Thyroid gland (tissue), 4 donors: ENCODE measurements at regions not wholly inside any gene's neighbourhood (a gene's known extent, or its start where the extent isn't known, plus 50 kb on each side); places are given as distances from the start of the nearest gene placed in this dataset.

Experiments used
- DNase-seq, 2 donors: peaks; one replicate each; pipeline ENCODE4 v3.0.0-alpha.2; 2019
- H3K27ac ChIP-seq, 3 donors: fragments of 200-600 bp; sonication (generic); 1 replicate in 2 of 3; 2 replicates in 1 of 3; pipeline ENCODE4 v1.5.1; 2016 to 2019; ENCODE audit warnings: mild to moderate bottlenecking in 1 of 3, moderate library complexity in 1 of 3
- H3K27me3 ChIP-seq: fragments of 200-600 bp; sonication (generic); one replicate; pipeline ENCODE4 v1.5.1; 2019
- H3K36me3 ChIP-seq, 2 donors: fragments of 200-600 bp; sonication (generic); one replicate each; pipeline ENCODE4 v1.5.1; 2016 to 2019
- H3K4me1 ChIP-seq, 2 donors: fragments of 200-600 bp; sonication (generic); one replicate each; pipeline ENCODE4 v1.5.1; 2017 to 2019
- H3K4me3 ChIP-seq, 3 donors: fragments of 200-600 bp; sonication (generic); replicated peaks in 1 of 3; 1 replicate in 2 of 3; 2 replicates in 1 of 3; pipeline ENCODE4 v1.5.1; 2016; ENCODE audit warnings: mild to moderate bottlenecking in 1 of 3
- H3K9me3 ChIP-seq: fragments of 200-600 bp; sonication (generic); one replicate; pipeline ENCODE4 v1.5.1; 2017
- CTCF ChIP-seq, 6 experiments: fragments of 200-600 bp in 3 of 6; fragments of 450-650 bp in 3 of 6; sonication (generic) in 3 of 6; IDR thresholded peaks; one replicate each; pipeline ENCODE4 v1.5.1; 2016 to 2019; ENCODE audit warnings: antibody characterized with exemption in 6 of 6, mild to moderate bottlenecking in 2 of 6, inconsistent platforms in 1 of 6, moderate library complexity in 1 of 6
- POLR2A ChIP-seq, 2 donors: fragments of 450-650 bp; IDR thresholded peaks; one replicate each; pipeline ENCODE4 v1.6.1; 2017; ENCODE audit warnings: antibody characterized with exemption in 2 of 2, mild to moderate bottlenecking in 2 of 2, moderate library complexity in 1 of 2
- WGBS, 2 donors: methylation state at CpG; one replicate each; pipeline ENCODE4 v1.1.5; 2017; 5-methylcytosine and 5-hydroxymethylcytosine counted together
- intact Hi-C: fragments of 100-400 bp; cut with DNase I; formaldehyde crosslinking; loops from one replicate; pipeline ENCODE4 v1.15.1; 2023

DNA sequence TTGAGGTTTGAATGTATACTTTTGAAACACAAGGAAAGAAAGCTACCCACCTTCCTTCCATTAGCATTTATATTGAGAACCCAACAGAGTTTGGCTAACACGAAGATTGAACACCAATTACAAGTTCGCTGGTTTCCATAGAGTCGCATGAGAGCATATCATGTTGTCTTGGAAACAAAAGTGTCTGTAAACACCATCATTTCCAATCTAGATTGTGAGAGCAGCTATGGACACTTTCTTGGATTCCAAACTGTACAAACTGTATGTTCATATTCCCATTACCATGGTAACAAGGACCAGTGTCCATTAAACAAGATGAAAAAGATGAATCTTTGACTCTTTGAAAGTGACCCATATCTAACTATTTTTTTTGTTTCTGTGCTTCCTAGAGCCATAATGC is 529.9 kb upstream of the ROBO1 start:
- WGBS, 2 donors: 81 to 84% methylated on average over 3 of the region's 3 CpGs
- no peak for TF ChIP-seq POLR2A (IDR thresholded peaks at IDR 0.05)
- no peak for TF ChIP-seq CTCF (IDR thresholded peaks at IDR 0.05)

DNA sequence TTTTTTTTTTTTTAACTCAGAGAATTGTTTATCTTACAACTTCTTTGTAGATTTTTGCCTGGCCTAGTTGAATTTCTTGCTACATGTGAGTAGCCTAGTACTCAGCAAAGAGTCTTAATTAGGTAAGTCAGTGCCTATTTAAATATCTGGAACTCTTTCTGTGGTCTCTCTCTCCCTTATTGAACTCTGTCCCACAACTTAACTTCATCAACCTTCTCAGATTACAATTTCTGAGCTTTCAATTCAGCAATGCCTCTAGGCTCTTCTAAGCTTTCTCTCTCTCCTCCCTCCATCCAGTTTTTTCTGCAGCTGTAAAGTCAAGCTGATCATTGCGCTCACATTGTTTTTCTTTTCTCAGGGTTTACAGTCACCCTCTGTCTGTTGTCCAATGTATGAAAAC is 517.6 kb upstream of the ROBO1 start:
- intact Hi-C loops: no loop called here
- Histone ChIP-seq H3K4me1 (no peaks in the 10 kb centered on the region), H3K9me3 (no peaks in the 10 kb centered on the region), H3K4me3 (no peak overlapping the region), H3K27me3 (no peaks in the 10 kb centered on the region), H3K27ac (no peak overlapping the region), H3K36me3 (no peaks in the 10 kb centered on the region)
- no peak for DNase-seq
- TF ChIP-seq CTCF (IDR thresholded peaks at IDR 0.05): no peak
- TF ChIP-seq POLR2A (IDR thresholded peaks at IDR 0.05): no peak
- 32 to 41% methylated on average over 1 of the region's 1 CpG for WGBS, 2 donors

More for the DNA sequence above, 529.9 kb upstream of the ROBO1 start:
- H3K4me3 ChIP-seq: no peak overlapping the region
- no peaks in the 10 kb centered on the region for H3K4me1 ChIP-seq
- H3K36me3 ChIP-seq: no peaks in the 10 kb centered on the region
- no peak for DNase-seq
- no peaks in the 10 kb centered on the region for H3K27me3 ChIP-seq
- no peak overlapping the region for H3K27ac ChIP-seq
- intact Hi-C loops: no loop called here
- H3K9me3 ChIP-seq: no peaks in the 10 kb centered on the region

- no peaks in the 10 kb centered on the region for H3K9me3 ChIP-seq
- intact Hi-C loops: no loop called here
- H3K36me3 ChIP-seq: no peaks in the 10 kb centered on the region
- TF ChIP-seq CTCF (IDR thresholded peaks at IDR 0.05) (no peak), POLR2A (IDR thresholded peaks at IDR 0.05) (no peak)
- H3K27ac ChIP-seq: no peak overlapping the region
- WGBS, 2 donors: 39 to 63% methylated on average over 2 of the region's 2 CpGs
- no peak for DNase-seq
- no peaks in the 10 kb centered on the region for H3K27me3 ChIP-seq
- H3K4me1 ChIP-seq: no peaks in the 10 kb centered on the region
- H3K4me3 ChIP-seq: no peak overlapping the region
Observed at GRCh38 chr3:80283783-80284182, 516.0 kb upstream of the ROBO1 start.

GRCh38 chr3:80278056-80278455 is 510.3 kb upstream of the ROBO1 start:
- no peaks in the 10 kb centered on the region for H3K36me3 ChIP-seq
- DNase-seq: no peak
- intact Hi-C loops: no loop called here

DNA sequence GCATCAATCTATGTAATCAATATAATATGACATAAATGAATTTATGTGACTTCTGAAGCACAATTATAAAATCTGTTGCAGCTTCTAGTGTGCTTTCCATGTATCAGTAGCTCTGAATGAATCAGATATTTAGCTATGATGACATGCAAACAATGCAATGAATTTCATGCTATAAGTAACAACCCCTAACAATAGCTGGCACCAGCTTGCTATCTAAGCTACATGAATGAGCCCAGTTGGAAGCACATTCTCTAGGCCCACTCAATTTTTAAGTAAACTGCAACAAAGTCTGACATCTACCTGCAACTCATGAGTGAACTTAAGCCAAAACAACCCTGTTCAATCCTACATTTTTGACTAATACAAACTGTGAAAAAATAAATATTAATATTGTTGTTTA is 507.3 kb upstream of the ROBO1 start:
- no peak for DNase-seq
- no peaks in the 10 kb centered on the region for H3K9me3 ChIP-seq
- intact Hi-C loops: no loop called here
- TF ChIP-seq CTCF (IDR thresholded peaks at IDR 0.05) (no peak), POLR2A (IDR thresholded peaks at IDR 0.05) (no peak)
- no peak overlapping the region for H3K27ac ChIP-seq
- no peaks in the 10 kb centered on the region for H3K27me3 ChIP-seq
- H3K4me3 ChIP-seq: no peak overlapping the region
- no peaks in the 10 kb centered on the region for H3K4me1 ChIP-seq
- H3K36me3 ChIP-seq: no peaks in the 10 kb centered on the region

More at GRCh38 chr3:80278056-80278455, 510.3 kb upstream of the ROBO1 start:
- Histone ChIP-seq H3K4me1 (no peaks in the 10 kb centered on the region), H3K27me3 (no peaks in the 10 kb centered on the region), H3K27ac (no peak overlapping the region), H3K4me3 (no peak overlapping the region), H3K9me3 (no peaks in the 10 kb centered on the region)
- 92 to 94% methylated on average over 11 of the region's 11 CpGs for WGBS, 2 donors
- no peak for TF ChIP-seq CTCF (IDR thresholded peaks at IDR 0.05)
- TF ChIP-seq POLR2A (IDR thresholded peaks at IDR 0.05): no peak
